Cardiac fibroblast (primary cell): ENCODE measurements at regions not wholly inside any gene's neighbourhood (a gene's known extent, or its start where the extent isn't known, plus 50 kb on each side); places are given as distances from the start of the nearest gene placed in this dataset.
A peak's percentile ranks its signal among the peaks of the same experiment; 100 is the strongest.

Experiments
- DNase-seq, 2 donors: peaks; one replicate each; pipeline versions ENCODE4 v3.0.0 to v3.0.0-alpha.2; 2010; ENCODE audit warnings: low read depth in 2 of 2
- H3K4me3 ChIP-seq, 2 donors: replicated peaks in 1 of 2; 1 replicate in 1 of 2; 2 replicates in 1 of 2; pipeline ENCODE4 v1.5.1; 2011; ENCODE audit warnings: low read depth in 2 of 2, low read length in 2 of 2, mild to moderate bottlenecking in 2 of 2, moderate library complexity in 1 of 2
- CTCF ChIP-seq: IDR thresholded peaks from one replicate; pipeline ENCODE4 v1.5.1; 2011; ENCODE audit warnings: low read depth, mild to moderate bottlenecking, low read length, inconsistent platforms

- TF ChIP-seq CTCF, result peak; percentile 57
- no peak overlapping the region for H3K4me3 ChIP-seq
- peak; percentile 82 to 92 for DNase-seq
Measured at GRCh38 chr10:61835069-61835945, 66.2 kb upstream of the ARID5B start.

GRCh38 chr10:61835946-61836887 is 65.3 kb upstream of the ARID5B start:
- DNase-seq, result peak; percentile 43 to 79
- no peak overlapping the region for H3K4me3 ChIP-seq
- TF ChIP-seq CTCF, result no peak

- DNase-seq, result peak; percentile 62 to 79
- no peak overlapping the region for H3K4me3 ChIP-seq
- TF ChIP-seq CTCF, result no peak
Measured at GRCh38 chr10:61836888-61837754, 64.4 kb upstream of the ARID5B start.

- peak in 1 of 2 donors; percentile 39 for DNase-seq
- TF ChIP-seq CTCF, result no peak
- H3K4me3 ChIP-seq, result no peak overlapping the region
Measured at GRCh38 chr10:61837755-61838171, 63.7 kb upstream of the ARID5B start.

GRCh38 chr10:61839916-61840315 is 61.6 kb upstream of the ARID5B start:
- no peak for TF ChIP-seq CTCF
- H3K4me3 ChIP-seq, result no peak overlapping the region
- no peak for DNase-seq

- DNase-seq, result no peak
- no peak for TF ChIP-seq CTCF
- no peak overlapping the region for H3K4me3 ChIP-seq
Measured at GRCh38 chr10:61840403-61840802, 61.1 kb upstream of the ARID5B start.
